Skin epidermis (tissue), 12 donors: ENCODE measurements at regions not wholly inside any gene's neighbourhood (a gene's known extent, or its start where the extent isn't known, plus 50 kb on each side); places are given as distances from the start of the nearest gene placed in this dataset.
"Not testable (repeated sequence)": the region's sequence is repeated elsewhere in the genome, so short reads cannot be mapped to it uniquely, and the experiment has no call there.

Experiments
- H3K27ac ChIP-seq, 21 experiments: fragments of 200-600 bp; sonication (generic) in 11 of 21; one replicate each; pipeline ENCODE4 v1.5.0; 2020; ENCODE audit warnings: mild to moderate bottlenecking in 3 of 21, inconsistent platforms in 2 of 21, moderate library complexity in 2 of 21
- H3K4me3 ChIP-seq, 7 experiments: fragments of 200-600 bp; sonication (generic) in 2 of 7; one replicate each; pipeline ENCODE4 v1.5.0; 2020; ENCODE audit warnings: inconsistent platforms in 2 of 7, mild to moderate bottlenecking in 2 of 7, moderate library complexity in 1 of 7

DNA sequence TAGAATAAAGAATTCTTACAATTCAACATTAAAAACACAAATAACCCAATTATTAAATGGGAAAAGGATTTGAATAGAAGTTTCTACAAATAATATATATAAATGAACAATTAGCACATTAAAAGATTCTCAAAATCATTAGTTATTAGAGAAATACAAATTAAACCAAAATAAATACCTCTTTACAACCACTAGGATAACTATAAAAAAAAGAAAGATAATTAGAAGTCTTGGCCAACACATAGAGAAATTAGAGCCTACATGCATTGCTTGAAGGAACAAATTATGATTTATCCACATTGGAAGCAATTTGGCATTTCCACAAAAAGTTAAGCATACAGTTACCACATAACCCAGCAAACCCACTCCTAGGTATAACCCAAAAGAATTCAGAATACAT, 502.3 kb upstream of the UBE2E2 start:
- no peak overlapping the region for H3K4me3 ChIP-seq
- no peak overlapping the region for H3K27ac ChIP-seq

DNA sequence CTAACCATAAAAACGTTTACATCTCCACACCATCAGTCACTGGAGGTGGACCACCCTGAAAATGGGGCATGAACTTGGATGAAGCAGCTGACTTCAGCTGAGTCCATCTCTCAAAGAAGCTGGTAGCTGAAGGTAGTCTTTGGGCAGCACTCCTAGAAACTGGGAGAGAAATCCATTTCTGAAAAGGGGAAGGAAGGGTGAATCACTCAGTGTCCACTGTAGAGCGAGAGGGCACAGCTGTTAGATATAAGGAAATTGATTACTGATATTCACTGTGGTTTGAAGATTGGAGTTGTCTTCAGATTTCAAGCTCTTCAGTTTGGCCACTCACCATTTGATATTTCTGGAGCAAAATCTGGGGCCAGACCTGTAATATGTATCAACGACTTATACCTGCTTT, 499.0 kb upstream of the UBE2E2 start:
- no peak overlapping the region for H3K27ac ChIP-seq
- no peak overlapping the region for H3K4me3 ChIP-seq

DNA sequence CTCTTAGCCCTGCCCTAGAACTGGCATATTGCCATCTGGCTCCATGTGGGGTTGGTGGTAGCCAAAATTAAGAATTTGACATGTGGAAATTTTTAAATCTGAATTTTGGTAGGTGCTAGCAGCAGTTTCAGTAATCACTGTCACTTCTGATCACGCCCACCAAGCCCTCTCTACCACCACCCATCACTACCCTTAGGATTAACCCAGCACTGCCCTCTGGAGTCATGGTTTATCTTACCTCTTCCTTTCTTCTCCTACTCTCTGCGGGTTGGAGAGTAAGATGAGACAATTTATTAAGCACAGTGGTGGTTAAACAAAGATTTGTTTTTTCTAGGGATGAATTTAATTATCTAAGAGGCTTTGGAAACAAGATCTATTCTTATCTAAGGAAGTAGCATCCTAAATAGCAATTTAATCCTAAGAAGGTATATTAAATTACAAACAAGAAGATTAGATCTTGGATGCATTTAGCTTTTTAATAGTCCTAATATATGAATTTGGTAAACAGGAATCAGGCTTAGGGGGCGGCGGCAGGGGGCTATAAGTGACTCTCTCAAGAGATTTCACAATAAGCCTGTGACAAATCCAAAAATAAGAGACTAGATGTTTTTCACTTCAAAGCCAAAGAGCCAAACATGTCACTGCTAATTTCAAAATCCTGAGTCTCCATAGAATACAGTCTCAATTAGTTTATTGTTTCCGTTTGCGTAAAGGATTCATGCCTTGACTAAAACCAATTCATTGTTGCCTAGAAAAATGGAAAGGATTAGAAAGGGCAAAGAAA, 498.4 kb upstream of the UBE2E2 start:
- Histone ChIP-seq H3K4me3 (no peak overlapping the region), H3K27ac (no peak overlapping the region)

DNA sequence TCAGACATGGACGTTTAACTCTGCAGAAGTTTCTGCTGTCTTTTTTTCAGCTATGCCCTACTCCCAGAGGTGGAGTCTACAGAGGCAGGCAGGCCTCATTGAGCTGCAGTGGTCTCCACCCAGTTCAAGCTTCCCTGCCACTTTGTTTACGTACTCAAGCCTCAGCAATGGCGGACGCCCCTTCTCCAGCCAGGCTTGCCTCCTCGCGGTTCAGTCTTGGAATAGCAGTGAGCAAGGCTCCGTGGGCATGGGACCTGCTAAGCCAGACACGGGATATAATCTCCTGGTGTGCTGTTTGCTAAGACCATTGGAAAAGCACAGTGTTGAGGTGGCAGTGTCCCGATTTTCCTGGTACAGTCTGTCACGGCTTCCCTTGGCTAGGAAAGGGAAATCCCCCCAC, 496.2 kb upstream of the UBE2E2 start:
- not testable (repeated sequence) for H3K4me3 ChIP-seq

GRCh38 chr3:22713936-22714335, 489.2 kb upstream of the UBE2E2 start:
- Histone ChIP-seq H3K27ac (no peak overlapping the region), H3K4me3 (no peak overlapping the region)

More for the DNA sequence above, 496.2 kb upstream of the UBE2E2 start:
- H3K27ac ChIP-seq: not testable (repeated sequence)

GRCh38 chr3:22714749-22715148, 488.4 kb upstream of the UBE2E2 start:
- no peak overlapping the region for H3K27ac ChIP-seq
- no peak overlapping the region for H3K4me3 ChIP-seq

GRCh38 chr3:22720596-22720995, 482.5 kb upstream of the UBE2E2 start:
- no peak overlapping the region for H3K27ac ChIP-seq
- no peak overlapping the region for H3K4me3 ChIP-seq

DNA sequence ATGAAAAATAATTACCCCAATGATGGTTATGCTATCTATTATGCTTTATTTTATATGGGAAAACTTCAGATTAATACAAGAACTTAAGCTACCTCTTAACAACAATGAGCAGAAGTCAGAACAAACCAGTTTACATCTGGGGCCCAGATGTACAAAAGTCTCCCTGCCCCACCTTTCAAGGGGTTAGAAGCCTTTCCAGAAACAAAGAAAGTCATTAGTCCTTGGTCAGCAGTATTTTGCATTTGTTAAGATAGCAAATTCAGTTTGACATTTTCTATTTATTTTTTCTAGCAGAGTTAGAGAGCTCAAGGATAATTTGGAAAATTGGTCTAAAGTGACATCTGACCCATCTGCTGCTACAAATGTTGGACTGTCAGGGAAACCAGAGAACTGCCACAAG, 478.7 kb upstream of the UBE2E2 start:
- no peak overlapping the region for H3K27ac ChIP-seq
- no peak overlapping the region for H3K4me3 ChIP-seq

DNA sequence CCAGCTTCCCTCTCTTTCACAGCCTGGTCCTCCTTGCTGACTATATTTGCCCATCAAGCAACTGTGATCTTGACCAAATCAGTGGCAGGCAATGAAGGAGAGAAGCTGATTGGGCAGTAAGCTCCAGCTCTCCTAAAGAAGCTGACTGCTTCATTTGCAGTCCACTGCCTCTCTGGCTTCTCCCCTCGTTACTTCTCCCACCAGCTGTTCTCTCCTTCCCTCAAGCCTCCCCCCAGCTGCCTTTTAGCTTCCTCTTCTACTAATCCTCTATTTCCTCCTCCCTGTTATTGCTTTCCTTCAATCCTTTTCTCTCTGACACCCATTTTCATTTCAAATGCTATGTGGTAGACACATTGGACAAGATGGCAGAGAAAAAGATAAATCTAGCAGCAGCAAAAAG, 474.7 kb upstream of the UBE2E2 start:
- H3K27ac ChIP-seq: no peak overlapping the region

DNA sequence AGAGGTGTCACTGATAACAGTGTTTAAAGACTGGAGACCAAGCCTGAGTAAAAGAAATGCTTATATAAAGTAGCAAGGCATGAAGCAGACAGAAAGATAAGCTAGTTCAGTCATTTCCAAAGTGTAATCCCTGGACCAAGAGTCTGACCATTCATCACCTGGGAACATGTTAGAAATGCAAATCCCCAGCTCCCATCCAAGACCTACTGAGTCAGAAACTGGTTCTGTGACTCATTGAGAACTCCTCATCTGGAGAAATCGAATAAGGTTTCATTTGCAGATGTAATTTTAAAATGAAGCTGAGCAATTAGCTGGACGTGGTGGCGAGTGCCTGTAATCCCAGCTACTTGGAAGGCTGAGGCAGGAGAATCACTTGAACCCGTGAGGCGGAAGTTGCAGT, 473.9 kb upstream of the UBE2E2 start:
- no peak overlapping the region for H3K4me3 ChIP-seq
- no peak overlapping the region for H3K27ac ChIP-seq

More for the DNA sequence above, 474.7 kb upstream of the UBE2E2 start:
- no peak overlapping the region for H3K4me3 ChIP-seq

DNA sequence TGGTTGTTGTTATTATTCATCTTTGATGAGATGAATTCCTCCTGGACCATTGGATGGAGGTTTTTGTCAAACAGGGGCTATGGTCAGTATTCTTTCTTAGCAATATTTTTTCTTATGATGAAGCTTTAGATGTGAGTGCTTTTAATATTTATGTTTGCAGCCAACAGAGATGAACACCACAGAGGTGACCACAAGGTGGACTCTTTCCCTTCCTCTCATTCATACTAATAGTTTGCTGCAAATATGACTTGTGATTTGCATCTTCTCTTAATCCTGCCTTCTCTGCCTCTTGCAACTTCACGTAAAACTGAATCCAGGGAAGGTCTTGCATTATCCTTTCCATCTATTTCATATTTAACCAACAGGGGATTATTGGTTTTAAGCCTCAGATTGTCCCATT, 473.1 kb upstream of the UBE2E2 start:
- H3K27ac ChIP-seq: no peak overlapping the region

DNA sequence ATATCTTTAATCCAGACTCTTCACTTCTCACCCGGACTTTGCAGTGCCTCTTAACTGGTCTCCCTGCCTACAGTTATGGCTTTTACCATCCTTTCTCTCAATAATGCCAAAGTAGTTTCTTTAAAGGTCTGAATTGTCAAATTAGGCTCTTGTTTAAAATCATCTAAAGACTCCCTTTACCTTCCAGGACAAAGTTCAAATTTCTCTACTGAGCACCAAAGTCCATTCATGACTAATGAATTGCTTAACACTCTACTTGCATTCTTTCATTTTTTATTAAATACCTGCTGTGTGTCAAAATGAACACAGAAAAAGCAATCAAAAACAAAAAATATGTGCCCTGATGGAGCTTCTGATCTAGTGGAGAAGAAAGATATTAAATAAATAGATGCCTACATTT, 472.4 kb upstream of the UBE2E2 start:
- no peak overlapping the region for H3K4me3 ChIP-seq
- H3K27ac ChIP-seq: no peak overlapping the region

More for the DNA sequence above, 473.1 kb upstream of the UBE2E2 start:
- no peak overlapping the region for H3K4me3 ChIP-seq

DNA sequence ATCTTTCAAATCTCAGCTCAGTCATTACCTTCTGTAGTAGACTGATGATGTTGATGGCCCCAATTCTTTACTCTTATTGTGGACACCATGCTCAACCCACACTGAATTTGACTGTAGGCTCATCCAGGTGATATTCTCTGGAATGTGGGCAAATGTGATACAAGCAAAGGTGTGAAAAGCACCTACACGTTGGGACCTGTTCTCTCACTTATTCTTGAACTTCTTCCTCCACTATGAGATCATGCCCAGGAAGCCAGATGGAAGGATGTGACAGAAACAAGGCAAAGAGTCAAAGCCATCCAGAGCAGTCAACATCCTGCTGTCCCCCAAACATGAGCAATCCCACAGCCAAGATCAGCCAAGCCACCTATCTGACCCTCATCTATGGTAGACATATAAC, 471.2 kb upstream of the UBE2E2 start:
- H3K27ac ChIP-seq: no peak overlapping the region
- no peak overlapping the region for H3K4me3 ChIP-seq

DNA sequence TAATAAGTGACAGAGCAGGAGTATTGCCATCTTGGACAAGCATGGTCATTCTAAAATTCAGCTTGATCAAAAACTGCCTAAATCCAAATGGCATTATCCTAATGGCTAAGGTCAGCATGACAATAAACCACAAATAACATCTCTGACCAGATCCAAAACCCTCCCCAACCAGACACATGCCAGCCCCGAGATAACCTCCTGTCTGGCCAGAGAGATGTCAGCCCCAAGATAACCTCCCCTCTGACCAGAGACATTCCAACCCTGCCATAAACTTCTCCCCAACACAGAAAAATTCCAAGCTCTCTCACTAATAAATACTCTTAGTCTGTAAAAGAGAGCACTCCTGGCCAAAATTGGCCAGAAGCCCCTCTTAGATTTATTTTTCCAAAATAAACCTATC, 470.5 kb upstream of the UBE2E2 start:
- Histone ChIP-seq H3K4me3 (no peak overlapping the region), H3K27ac (no peak overlapping the region)

GRCh38 chr3:22734207-22734606, 468.9 kb upstream of the UBE2E2 start:
- H3K4me3 ChIP-seq: no peak overlapping the region
- no peak overlapping the region for H3K27ac ChIP-seq

DNA sequence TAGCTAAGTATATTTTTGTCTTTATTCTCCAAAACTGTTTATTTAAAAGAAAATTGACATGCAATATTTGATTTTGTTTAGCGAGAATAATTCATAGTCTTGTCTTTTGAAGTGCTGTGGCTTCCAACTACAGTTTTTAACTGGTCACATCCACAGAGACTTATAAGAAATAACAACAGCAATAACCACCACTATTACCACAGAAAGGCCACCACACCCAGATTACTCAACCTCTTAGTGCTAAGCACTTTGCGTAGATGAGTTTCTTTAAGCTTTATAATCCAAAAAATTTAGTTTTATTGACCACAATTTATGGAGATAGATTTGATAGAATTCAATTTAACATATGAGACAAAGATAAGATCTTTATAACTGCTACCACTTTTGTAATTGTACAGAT, 468.4 kb upstream of the UBE2E2 start:
- no peak overlapping the region for H3K4me3 ChIP-seq
- no peak overlapping the region for H3K27ac ChIP-seq

DNA sequence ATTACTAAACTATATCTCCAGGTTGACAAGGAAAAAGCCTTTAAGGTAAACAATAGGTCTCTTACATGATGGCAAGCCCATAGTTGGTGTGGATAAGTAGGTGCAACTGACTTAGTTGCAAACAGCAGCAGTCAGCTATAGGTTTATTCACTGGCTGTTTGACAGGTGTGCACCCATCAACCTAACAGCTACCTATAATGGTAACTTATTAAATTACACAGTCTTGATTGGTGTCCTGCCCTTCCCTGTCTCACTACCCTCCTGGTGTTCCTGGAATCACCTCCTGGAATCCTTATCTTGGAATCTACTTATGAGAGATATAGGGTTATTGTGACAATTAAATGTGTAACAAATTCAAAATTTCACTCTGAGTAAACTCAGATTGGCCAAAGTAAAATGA, 467.8 kb upstream of the UBE2E2 start:
- Histone ChIP-seq H3K27ac (no peak overlapping the region), H3K4me3 (no peak overlapping the region)

DNA sequence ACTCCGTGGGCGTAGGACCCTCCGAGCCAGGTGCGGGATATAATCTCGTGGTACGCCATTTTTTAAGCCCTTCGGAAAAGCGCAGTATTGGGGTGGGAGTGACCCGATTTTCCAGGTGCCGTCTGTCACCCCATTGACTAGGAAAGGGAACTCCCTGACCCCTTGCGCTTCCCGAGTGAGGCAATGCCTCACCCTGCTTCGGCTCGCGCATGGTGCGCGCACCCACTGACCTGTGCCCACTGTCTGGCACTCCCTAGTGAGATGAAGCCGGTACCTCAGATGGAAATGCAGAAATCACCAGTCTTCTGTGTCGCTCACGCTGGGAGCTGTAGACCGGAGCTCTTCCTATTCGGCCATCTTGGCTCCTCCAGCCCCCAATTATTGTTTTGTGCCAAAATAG, 459.7 kb upstream of the UBE2E2 start:
- Histone ChIP-seq H3K4me3 (peak overlapping the region in 2 of 7 experiments; percentile 11 to 29), H3K27ac (peak overlapping the region in 1 of 21 experiments; percentile 31)

DNA sequence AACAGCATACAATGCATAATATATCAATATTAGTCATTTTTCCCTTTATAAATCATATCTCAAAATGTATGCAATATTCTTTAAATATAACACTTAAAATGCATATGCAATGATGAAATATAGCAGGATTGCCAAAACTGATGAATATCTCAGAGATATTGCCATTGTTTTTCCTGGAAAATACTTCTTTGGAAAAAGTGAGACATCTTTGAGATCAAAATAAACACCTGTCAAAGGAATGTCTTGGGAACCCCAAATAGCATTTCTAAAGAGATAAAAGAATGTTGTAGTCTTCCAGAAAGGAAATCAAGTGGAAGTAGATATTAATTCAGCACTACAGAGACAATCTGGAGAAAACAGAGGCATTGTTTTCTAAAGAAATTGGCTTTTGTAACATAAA, 457.8 kb upstream of the UBE2E2 start:
- no peak overlapping the region for H3K4me3 ChIP-seq
- no peak overlapping the region for H3K27ac ChIP-seq

GRCh38 chr3:22746221-22746620, 456.9 kb upstream of the UBE2E2 start:
- no peak overlapping the region for H3K4me3 ChIP-seq
- H3K27ac ChIP-seq: no peak overlapping the region

GRCh38 chr3:22748453-22749045, 454.6 kb upstream of the UBE2E2 start:
- Histone ChIP-seq H3K27ac (no peak overlapping the region), H3K4me3 (no peak overlapping the region)
